HFFc6 (cell line): ENCODE measurements at regions not wholly inside any gene's neighbourhood (a gene's known extent, or its start where the extent isn't known, plus 50 kb on each side); places are given as distances from the start of the nearest gene placed in this dataset.

Experiments used
- DNase-seq: peaks from one replicate; pipeline ENCODE4 v3.0.0-alpha.2; 2018
- H3K27ac Mint-ChIP-seq: 2 replicates; pipeline ENCODE4 v1.8.0; 2020; ENCODE audit warnings: mild to moderate bottlenecking, mixed read lengths
- H3K27me3 Mint-ChIP-seq: 2 replicates; pipeline ENCODE4 v1.8.0; 2021; ENCODE audit warnings: mild to moderate bottlenecking, moderate library complexity, mixed read lengths; ENCODE audit not compliant: insufficient read depth
- H3K36me3 Mint-ChIP-seq: 2 replicates; pipeline ENCODE4 v1.8.0; 2021; ENCODE audit warnings: low read depth, mixed read lengths
- H3K4me1 Mint-ChIP-seq: 2 replicates; pipeline ENCODE4 v1.8.0; 2020; ENCODE audit warnings: low read depth, mixed read lengths
- H3K4me3 Mint-ChIP-seq: 2 replicates; pipeline ENCODE4 v1.8.0; 2020; ENCODE audit warnings: mild to moderate bottlenecking, moderate library complexity, mixed read lengths
- H3K9me3 Mint-ChIP-seq: 2 replicates; pipeline ENCODE4 v1.8.0; 2020; ENCODE audit warnings: mild to moderate bottlenecking, mixed read lengths
- TF ChIP-seq, protein P1 (sequence below): fragments of 200-600 bp; sonication (generic); IDR thresholded peaks from 2 replicates; pipeline ENCODE4 v1.5.0; 2021; ENCODE audit warnings: antibody characterized with exemption, mild to moderate bottlenecking

DNA sequence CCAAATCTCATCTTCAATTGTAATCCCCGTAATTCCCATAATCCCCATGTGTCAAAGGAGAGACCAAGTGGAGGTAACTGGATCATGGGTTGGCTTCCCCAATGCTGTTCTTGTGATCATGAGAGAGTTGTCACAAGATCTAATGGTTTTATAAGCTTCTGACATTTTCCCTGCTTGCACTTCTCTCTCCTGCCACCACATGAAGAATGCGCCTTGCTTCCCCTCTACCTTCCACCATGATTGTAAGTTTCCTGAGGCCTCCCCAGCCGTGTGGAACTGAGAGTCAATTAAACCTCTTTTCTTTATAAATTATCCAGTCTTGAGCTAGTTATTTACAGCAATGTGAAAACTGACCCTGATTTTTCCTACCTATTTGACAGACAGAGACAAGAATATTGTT lies 162.5 kb upstream of the SYT6 start:
- no peak for DNase-seq
- Mint-ChIP-seq H3K36me3 (peaks cover 13% of the 10 kb centered on the region), H3K4me1 (peaks cover 49% of the 10 kb centered on the region), H3K27ac (no peak overlapping the region; the same call in 1 of the 2 replicates), H3K9me3 (peaks cover 7% of the 10 kb centered on the region), H3K4me3 (no peak overlapping the region), H3K27me3 (no peaks in the 10 kb centered on the region; the same call in 1 of the 2 replicates)
- TF ChIP-seq, protein P1, sequence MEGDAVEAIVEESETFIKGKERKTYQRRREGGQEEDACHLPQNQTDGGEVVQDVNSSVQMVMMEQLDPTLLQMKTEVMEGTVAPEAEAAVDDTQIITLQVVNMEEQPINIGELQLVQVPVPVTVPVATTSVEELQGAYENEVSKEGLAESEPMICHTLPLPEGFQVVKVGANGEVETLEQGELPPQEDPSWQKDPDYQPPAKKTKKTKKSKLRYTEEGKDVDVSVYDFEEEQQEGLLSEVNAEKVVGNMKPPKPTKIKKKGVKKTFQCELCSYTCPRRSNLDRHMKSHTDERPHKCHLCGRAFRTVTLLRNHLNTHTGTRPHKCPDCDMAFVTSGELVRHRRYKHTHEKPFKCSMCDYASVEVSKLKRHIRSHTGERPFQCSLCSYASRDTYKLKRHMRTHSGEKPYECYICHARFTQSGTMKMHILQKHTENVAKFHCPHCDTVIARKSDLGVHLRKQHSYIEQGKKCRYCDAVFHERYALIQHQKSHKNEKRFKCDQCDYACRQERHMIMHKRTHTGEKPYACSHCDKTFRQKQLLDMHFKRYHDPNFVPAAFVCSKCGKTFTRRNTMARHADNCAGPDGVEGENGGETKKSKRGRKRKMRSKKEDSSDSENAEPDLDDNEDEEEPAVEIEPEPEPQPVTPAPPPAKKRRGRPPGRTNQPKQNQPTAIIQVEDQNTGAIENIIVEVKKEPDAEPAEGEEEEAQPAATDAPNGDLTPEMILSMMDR = no peak

DNA sequence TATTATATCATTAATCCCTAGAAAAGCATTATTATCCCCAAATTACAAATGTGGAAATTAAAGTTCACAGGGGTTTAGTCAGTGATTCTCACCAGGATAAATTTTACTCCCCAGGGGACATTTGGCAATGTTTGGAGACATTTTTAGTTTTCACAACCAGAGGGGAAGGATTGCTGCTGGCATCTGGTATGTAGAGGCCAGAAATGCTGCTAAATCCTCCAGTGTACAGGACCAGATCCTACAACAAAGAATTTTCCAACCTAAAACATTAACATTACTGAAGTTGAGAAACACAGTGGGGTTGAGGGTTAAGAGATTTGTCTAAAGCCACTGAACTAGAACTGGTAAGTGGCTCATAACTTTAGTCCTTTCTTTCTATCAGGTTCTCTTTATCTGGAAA lies 162.0 kb upstream of the SYT6 start:
- H3K9me3 Mint-ChIP-seq = peaks cover 7% of the 10 kb centered on the region
- DNase-seq = no peak
- peak overlapping the region; percentile 29; the same call in 1 of the 2 replicates for H3K27ac Mint-ChIP-seq
- peaks cover 13% of the 10 kb centered on the region for H3K36me3 Mint-ChIP-seq
- H3K27me3 Mint-ChIP-seq = no peaks in the 10 kb centered on the region; the same call in 1 of the 2 replicates
- peaks cover 49% of the 10 kb centered on the region for H3K4me1 Mint-ChIP-seq
- no peak overlapping the region for H3K4me3 Mint-ChIP-seq
- TF ChIP-seq, protein P1 = no peak

DNA sequence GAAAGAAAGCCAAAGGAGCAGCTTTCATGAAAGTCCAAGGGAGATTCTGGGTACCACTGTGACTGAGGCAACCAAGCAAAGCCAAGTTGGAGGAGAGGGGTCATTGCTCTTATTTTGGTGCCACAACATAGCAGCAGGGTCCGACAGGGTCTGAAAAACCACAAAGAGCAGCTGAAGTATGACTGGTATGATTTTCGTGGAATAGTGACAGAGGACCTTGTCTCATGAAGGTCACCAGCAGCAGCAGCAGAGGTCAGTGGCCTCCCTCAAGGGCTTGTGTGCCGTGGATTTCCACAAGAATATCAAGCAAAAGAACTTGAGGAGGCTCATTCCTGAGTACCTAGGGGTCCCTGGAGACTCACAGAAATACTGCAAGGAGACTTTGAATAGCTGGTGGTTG lies 160.9 kb upstream of the SYT6 start:
- Mint-ChIP-seq H3K4me1 (peaks cover 42% of the 10 kb centered on the region), H3K27ac (no peak overlapping the region), H3K9me3 (peaks cover 7% of the 10 kb centered on the region), H3K36me3 (peaks cover 13% of the 10 kb centered on the region), H3K4me3 (no peak overlapping the region), H3K27me3 (no peaks in the 10 kb centered on the region; the same call in 1 of the 2 replicates)
- DNase-seq = no peak
- TF ChIP-seq, protein P1 = no peak

DNA sequence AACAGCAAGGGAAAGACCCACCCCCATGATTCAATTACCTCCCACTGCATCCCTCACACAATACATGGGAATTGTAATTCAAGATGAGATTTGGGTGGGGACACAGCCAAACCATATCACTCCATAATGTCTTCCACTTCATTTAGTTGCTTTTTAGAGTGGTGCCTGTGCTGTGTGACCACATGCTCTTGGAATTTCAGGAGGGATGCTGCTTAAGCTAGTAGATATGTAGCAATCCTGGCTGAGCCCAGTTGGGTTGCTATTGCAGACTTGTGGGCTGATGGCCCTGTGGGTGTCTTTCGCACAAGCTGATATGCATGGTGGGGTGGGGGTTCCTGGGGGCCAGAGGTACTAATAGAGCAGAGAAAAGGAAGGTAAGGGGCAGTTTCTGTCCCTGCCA lies 160.4 kb upstream of the SYT6 start:
- H3K36me3 Mint-ChIP-seq = peaks cover 13% of the 10 kb centered on the region
- H3K4me1 Mint-ChIP-seq = peaks cover 38% of the 10 kb centered on the region
- no peaks in the 10 kb centered on the region; the same call in 1 of the 2 replicates for H3K27me3 Mint-ChIP-seq
- peaks cover 7% of the 10 kb centered on the region for H3K9me3 Mint-ChIP-seq
- no peak overlapping the region for H3K4me3 Mint-ChIP-seq
- DNase-seq = peak; percentile 26
- TF ChIP-seq, protein P1 = no peak
- H3K27ac Mint-ChIP-seq = no peak overlapping the region

DNA sequence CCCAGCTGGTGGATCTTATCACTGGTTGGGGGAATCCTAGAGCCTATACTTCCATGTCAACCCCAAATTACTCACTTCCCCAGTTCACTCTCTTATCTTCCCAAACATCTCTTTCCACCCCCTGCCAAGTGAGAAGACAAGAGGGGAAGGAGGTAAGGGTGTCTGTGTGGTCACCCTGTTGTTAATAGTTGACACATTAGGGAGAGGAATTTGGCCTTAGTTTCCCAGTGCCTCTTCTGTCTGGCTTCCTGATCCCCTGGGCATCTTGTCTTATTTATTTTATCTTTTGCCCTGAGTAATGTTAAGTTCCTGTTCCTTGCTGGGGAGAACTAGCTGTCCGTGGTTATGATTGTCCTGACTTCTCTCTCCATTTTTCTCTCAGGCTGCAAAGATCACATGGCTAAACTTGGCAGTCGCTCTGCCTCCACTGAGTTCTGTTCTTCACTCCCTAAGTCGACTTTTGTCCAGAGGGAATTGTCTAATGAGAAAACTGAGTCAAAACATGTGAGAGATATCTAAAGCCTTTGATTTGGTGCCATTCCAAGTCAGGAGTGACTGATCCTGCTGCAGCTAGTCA lies 157.1 kb upstream of the SYT6 start:
- TF ChIP-seq, protein P1 = no peak
- H3K27me3 Mint-ChIP-seq = peaks cover 13% of the 10 kb centered on the region
- peak; percentile 68 for DNase-seq
- H3K9me3 Mint-ChIP-seq = peaks cover 17% of the 10 kb centered on the region
- peaks cover 32% of the 10 kb centered on the region for H3K4me1 Mint-ChIP-seq
- H3K4me3 Mint-ChIP-seq = peak overlapping the region; percentile 41
- peak overlapping the region; percentile 60 for H3K27ac Mint-ChIP-seq
- peaks cover 19% of the 10 kb centered on the region for H3K36me3 Mint-ChIP-seq
